Body of pancreas (tissue), 4 donors: ENCODE measurements at regions not wholly inside any gene's neighbourhood (a gene's known extent, or its start where the extent isn't known, plus 50 kb on each side); places are given as distances from the start of the nearest gene placed in this dataset.

Experiments used
- POLR2A ChIP-seq, 3 donors: fragments of 450-650 bp; IDR thresholded peaks; one replicate each; pipeline ENCODE4 v1.6.1; 2016; ENCODE audit warnings: antibody characterized with exemption in 3 of 3, mild to moderate bottlenecking in 2 of 3
- TF ChIP-seq, protein P1 (sequence below), 7 experiments: fragments of 450-650 bp in 4 of 7; fragments of 200-600 bp in 3 of 7; sonication (generic) in 3 of 7; IDR thresholded peaks; one replicate each; pipeline ENCODE4 v1.5.1; 2016 to 2019; ENCODE audit warnings: antibody characterized with exemption in 7 of 7

DNA sequence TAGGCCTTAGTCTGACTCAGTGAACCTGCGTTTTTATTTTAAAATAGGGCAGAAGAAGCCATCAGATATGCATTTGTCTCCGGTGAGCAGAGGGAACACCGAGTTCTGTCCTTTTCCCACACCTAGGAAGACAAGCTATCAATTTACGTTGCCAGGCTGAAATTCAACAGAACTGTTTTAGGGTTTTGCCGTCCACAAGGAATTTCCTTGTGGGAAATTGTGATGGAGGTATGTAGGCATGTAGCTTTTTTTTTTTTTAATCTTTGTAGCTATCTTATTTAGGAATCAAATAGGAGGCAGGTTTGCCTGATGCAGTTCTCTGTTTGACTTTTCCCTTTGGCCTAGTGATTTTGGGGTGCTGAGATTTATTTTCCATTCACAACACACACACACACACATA, 62.0 kb upstream of the ASAP2 start:
- TF ChIP-seq, protein P1, sequence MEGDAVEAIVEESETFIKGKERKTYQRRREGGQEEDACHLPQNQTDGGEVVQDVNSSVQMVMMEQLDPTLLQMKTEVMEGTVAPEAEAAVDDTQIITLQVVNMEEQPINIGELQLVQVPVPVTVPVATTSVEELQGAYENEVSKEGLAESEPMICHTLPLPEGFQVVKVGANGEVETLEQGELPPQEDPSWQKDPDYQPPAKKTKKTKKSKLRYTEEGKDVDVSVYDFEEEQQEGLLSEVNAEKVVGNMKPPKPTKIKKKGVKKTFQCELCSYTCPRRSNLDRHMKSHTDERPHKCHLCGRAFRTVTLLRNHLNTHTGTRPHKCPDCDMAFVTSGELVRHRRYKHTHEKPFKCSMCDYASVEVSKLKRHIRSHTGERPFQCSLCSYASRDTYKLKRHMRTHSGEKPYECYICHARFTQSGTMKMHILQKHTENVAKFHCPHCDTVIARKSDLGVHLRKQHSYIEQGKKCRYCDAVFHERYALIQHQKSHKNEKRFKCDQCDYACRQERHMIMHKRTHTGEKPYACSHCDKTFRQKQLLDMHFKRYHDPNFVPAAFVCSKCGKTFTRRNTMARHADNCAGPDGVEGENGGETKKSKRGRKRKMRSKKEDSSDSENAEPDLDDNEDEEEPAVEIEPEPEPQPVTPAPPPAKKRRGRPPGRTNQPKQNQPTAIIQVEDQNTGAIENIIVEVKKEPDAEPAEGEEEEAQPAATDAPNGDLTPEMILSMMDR (IDR thresholded peaks at IDR 0.05) = no peak
- TF ChIP-seq POLR2A (IDR thresholded peaks at IDR 0.05) = no peak
